ENCODE measurements at regions not wholly inside any gene's neighbourhood (a gene's known extent, or its start where the extent isn't known, plus 50 kb on each side); places are given as distances from the start of the nearest gene placed in this dataset.

GRCh38 chr9:124199474-124199873 is 58.3 kb upstream of the NEK6 start:
- no peak for DNase-seq (ENCODE audit: low read depth)
- H3K4me3 ChIP-seq (ENCODE audit: low read depth, low read length): no peak overlapping the region
- no peak for TF ChIP-seq CTCF (IDR thresholded peaks at IDR 0.05; ENCODE audit: insufficient read depth, low read length)

- H3K4me3 ChIP-seq (ENCODE audit: low read depth, low read length): no peak overlapping the region
- no peak for TF ChIP-seq CTCF (IDR thresholded peaks at IDR 0.05; ENCODE audit: insufficient read depth, low read length)
- no peak for DNase-seq (ENCODE audit: low read depth)
Observed at GRCh38 chr9:124202447-124202971, 55.2 kb upstream of the NEK6 start.

- no peak for DNase-seq (ENCODE audit: low read depth)
- TF ChIP-seq CTCF (IDR thresholded peaks at IDR 0.05; ENCODE audit: insufficient read depth, low read length): no peak
- H3K4me3 ChIP-seq (ENCODE audit: low read depth, low read length): no peak overlapping the region
Observed at GRCh38 chr9:124205686-124206352, 51.9 kb upstream of the NEK6 start.

- no peak for DNase-seq (ENCODE audit: low read depth)
- TF ChIP-seq CTCF (IDR thresholded peaks at IDR 0.05; ENCODE audit: insufficient read depth, low read length): no peak
- no peak overlapping the region for H3K4me3 ChIP-seq (ENCODE audit: low read depth, low read length)
Observed at GRCh38 chr9:124206391-124206790, 51.4 kb upstream of the NEK6 start.
